ENCODE measurements at regions not wholly inside any gene's neighbourhood (a gene's known extent, or its start where the extent isn't known, plus 50 kb on each side); places are given as distances from the start of the nearest gene placed in this dataset.

DNA sequence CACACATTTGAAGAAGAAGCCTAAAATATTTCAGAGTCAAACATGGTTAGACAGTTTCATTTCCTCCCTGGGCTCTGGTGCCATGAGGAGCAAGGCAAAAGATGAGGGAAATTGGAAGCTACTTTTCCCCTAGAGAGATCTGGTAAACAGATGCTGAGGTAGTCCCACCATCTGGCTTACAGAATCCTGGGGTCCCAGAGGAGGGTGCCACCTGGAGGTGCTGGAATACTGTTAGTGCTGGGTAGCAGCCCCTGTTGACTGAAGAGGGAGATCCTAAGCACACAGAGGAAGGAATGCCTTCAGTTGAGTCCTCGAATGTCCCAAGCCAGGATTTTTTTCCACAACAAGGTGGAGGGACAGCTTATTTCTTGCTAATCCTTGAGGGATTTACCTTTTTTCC lies 160.1 kb downstream of the FZD1 start (continued):
- TF ChIP-seq, protein P1, sequence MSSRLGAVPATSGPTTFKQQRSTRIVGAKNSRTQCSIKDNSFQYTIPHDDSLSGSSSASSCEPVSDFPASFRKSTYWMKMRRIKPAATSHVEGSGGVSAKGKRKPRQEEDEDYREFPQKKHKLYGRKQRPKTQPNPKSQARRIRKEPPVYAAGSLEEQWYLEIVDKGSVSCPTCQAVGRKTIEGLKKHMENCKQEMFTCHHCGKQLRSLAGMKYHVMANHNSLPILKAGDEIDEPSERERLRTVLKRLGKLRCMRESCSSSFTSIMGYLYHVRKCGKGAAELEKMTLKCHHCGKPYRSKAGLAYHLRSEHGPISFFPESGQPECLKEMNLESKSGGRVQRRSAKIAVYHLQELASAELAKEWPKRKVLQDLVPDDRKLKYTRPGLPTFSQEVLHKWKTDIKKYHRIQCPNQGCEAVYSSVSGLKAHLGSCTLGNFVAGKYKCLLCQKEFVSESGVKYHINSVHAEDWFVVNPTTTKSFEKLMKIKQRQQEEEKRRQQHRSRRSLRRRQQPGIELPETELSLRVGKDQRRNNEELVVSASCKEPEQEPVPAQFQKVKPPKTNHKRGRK (CRISPR knock-in tag; IDR thresholded peaks at IDR 0.05; ENCODE audit: borderline replicate concordance) = no peak
- no peak for TF ChIP-seq RELA (CRISPR knock-in tag; IDR thresholded peaks at IDR 0.05; ENCODE audit: borderline replicate concordance)
- TF ChIP-seq MXD4 (CRISPR knock-in tag; IDR thresholded peaks at IDR 0.05; ENCODE audit: borderline replicate concordance) = no peak

- Mint-ChIP-seq H3K4me1 (peaks cover 30% of the 10 kb centered on the region), H3K4me3 (no peak overlapping the region), H3K9me3 (no peaks in the 10 kb centered on the region), H3K27me3 (ENCODE audit: low read depth) (no peaks in the 10 kb centered on the region; the same call in 1 of the 2 replicates), H3K36me3 (no peaks in the 10 kb centered on the region), H3K27ac (no peak overlapping the region)
- no peak for TF ChIP-seq ZBTB21 (CRISPR knock-in tag; IDR thresholded peaks at IDR 0.05; ENCODE audit: borderline replicate concordance)
- no peak for TF ChIP-seq CDX4 (CRISPR knock-in tag; IDR thresholded peaks at IDR 0.05; ENCODE audit: borderline replicate concordance)
- no peak for TF ChIP-seq SMAD4 (CRISPR knock-in tag; IDR thresholded peaks at IDR 0.05)
- TF ChIP-seq, protein P2, sequence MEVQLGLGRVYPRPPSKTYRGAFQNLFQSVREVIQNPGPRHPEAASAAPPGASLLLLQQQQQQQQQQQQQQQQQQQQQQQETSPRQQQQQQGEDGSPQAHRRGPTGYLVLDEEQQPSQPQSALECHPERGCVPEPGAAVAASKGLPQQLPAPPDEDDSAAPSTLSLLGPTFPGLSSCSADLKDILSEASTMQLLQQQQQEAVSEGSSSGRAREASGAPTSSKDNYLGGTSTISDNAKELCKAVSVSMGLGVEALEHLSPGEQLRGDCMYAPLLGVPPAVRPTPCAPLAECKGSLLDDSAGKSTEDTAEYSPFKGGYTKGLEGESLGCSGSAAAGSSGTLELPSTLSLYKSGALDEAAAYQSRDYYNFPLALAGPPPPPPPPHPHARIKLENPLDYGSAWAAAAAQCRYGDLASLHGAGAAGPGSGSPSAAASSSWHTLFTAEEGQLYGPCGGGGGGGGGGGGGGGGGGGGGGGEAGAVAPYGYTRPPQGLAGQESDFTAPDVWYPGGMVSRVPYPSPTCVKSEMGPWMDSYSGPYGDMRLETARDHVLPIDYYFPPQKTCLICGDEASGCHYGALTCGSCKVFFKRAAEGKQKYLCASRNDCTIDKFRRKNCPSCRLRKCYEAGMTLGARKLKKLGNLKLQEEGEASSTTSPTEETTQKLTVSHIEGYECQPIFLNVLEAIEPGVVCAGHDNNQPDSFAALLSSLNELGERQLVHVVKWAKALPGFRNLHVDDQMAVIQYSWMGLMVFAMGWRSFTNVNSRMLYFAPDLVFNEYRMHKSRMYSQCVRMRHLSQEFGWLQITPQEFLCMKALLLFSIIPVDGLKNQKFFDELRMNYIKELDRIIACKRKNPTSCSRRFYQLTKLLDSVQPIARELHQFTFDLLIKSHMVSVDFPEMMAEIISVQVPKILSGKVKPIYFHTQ (CRISPR knock-in tag; IDR thresholded peaks at IDR 0.05) = no peak
- TF ChIP-seq, protein P3, sequence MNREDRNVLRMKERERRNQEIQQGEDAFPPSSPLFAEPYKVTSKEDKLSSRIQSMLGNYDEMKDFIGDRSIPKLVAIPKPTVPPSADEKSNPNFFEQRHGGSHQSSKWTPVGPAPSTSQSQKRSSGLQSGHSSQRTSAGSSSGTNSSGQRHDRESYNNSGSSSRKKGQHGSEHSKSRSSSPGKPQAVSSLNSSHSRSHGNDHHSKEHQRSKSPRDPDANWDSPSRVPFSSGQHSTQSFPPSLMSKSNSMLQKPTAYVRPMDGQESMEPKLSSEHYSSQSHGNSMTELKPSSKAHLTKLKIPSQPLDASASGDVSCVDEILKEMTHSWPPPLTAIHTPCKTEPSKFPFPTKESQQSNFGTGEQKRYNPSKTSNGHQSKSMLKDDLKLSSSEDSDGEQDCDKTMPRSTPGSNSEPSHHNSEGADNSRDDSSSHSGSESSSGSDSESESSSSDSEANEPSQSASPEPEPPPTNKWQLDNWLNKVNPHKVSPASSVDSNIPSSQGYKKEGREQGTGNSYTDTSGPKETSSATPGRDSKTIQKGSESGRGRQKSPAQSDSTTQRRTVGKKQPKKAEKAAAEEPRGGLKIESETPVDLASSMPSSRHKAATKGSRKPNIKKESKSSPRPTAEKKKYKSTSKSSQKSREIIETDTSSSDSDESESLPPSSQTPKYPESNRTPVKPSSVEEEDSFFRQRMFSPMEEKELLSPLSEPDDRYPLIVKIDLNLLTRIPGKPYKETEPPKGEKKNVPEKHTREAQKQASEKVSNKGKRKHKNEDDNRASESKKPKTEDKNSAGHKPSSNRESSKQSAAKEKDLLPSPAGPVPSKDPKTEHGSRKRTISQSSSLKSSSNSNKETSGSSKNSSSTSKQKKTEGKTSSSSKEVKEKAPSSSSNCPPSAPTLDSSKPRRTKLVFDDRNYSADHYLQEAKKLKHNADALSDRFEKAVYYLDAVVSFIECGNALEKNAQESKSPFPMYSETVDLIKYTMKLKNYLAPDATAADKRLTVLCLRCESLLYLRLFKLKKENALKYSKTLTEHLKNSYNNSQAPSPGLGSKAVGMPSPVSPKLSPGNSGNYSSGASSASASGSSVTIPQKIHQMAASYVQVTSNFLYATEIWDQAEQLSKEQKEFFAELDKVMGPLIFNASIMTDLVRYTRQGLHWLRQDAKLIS (CRISPR knock-in tag; IDR thresholded peaks at IDR 0.05; ENCODE audit: borderline replicate concordance) = no peak
- TF ChIP-seq ZNF138 (CRISPR knock-in tag; conservative IDR thresholded peaks at IDR 0.05) = no peak
- no peak for TF ChIP-seq ZNF532 (CRISPR knock-in tag; IDR thresholded peaks at IDR 0.05; ENCODE audit: borderline replicate concordance)
- TF ChIP-seq TP53 (CRISPR knock-in tag; IDR thresholded peaks at IDR 0.05) = no peak
- TF ChIP-seq ATF1 (CRISPR knock-in tag; IDR thresholded peaks at IDR 0.05) = no peak
- TF ChIP-seq, protein P4, sequence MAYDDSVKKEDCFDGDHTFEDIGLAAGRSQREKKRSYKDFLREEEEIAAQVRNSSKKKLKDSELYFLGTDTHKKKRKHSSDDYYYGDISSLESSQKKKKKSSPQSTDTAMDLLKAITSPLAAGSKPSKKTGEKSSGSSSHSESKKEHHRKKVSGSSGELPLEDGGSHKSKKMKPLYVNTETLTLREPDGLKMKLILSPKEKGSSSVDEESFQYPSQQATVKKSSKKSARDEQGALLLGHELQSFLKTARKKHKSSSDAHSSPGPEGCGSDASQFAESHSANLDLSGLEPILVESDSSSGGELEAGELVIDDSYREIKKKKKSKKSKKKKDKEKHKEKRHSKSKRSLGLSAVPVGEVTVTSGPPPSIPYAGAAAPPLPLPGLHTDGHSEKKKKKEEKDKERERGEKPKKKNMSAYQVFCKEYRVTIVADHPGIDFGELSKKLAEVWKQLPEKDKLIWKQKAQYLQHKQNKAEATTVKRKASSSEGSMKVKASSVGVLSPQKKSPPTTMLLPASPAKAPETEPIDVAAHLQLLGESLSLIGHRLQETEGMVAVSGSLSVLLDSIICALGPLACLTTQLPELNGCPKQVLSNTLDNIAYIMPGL (CRISPR knock-in tag; IDR thresholded peaks at IDR 0.05) = no peak
- no peak for TF ChIP-seq NR1H2 (CRISPR knock-in tag; IDR thresholded peaks at IDR 0.05)
- no peak for TF ChIP-seq ZNF121 (CRISPR knock-in tag; IDR thresholded peaks at IDR 0.05)
- no peak for TF ChIP-seq NR3C1 (CRISPR knock-in tag; conservative IDR thresholded peaks at IDR 0.05; ENCODE audit: low read depth)
- TF ChIP-seq IRF1 (CRISPR knock-in tag; IDR thresholded peaks at IDR 0.05) = no peak
- TF ChIP-seq HMGA2 (CRISPR knock-in tag; IDR thresholded peaks at IDR 0.05) = no peak
- TF ChIP-seq ZNF423 (CRISPR knock-in tag; IDR thresholded peaks at IDR 0.05) = no peak
- no peak for TF ChIP-seq TEAD4 (CRISPR knock-in tag; IDR thresholded peaks at IDR 0.05)
- TF ChIP-seq ZNF671 (CRISPR knock-in tag; IDR thresholded peaks at IDR 0.05) = no peak
- TF ChIP-seq ZNF232 (CRISPR knock-in tag; IDR thresholded peaks at IDR 0.05) = no peak
- ATAC-seq = no peak
- no peak for DNase-seq (ENCODE audit: low spot score)
- ChIA-PET CTCF (interaction anchor here (0.8 to 1.5 kb wide), 3 partner anchors 69 to 138 kb away, joined by 3 to 5 read pairs (median 4); no protein-coding TSS in a partner anchor), POLR2A (no interaction called here)
These were observed 160.9 kb downstream of the FZD1 start for GRCh38 chr7:91425149-91425548.
